ENCODE measurements at regions not wholly inside any gene's neighbourhood (a gene's known extent, or its start where the extent isn't known, plus 50 kb on each side); places are given as distances from the start of the nearest gene placed in this dataset.

DNA sequence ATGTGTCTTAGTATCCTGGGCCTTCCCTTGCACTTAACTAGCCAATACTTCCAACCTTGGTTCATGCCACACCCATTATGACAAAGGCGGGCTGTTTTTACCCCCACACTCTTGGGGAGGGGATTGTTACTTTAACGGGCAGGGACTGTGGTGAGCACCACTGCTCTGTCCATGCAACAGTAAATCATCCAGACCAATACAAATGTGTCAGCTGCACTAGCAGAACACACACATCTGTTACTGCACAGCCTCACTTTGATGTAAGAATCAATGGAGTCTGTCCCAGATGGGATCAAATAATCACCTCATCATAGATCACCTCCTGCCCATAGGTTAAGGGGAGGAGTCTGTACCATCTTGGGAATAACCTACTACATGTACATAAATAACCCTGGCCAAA, 58.1 kb downstream of the NPAP1 start:
- H4K20me1 ChIP-seq (ENCODE audit: insufficient read depth): no peaks in the 10 kb centered on the region
- WGBS, 2 experiments (ENCODE audit: low coverage in 1 of 2, low lambda C conversion rate in 2 of 2, missing lambda C conversion rate in 2 of 2): 13 to 17% methylated on average over 2 of the region's 2 CpGs
- no peak overlapping the region for H3K4me3 ChIP-seq
- H2AFZ ChIP-seq: no peak overlapping the region
- H3K9me3 ChIP-seq (ENCODE audit: low read depth): no peaks in the 10 kb centered on the region
- no peaks in the 10 kb centered on the region for H3K36me3 ChIP-seq (ENCODE audit: low read depth)
- no peaks in the 10 kb centered on the region for H3K27me3 ChIP-seq (replicated peaks; ENCODE audit: insufficient read depth)
- no peaks in the 10 kb centered on the region for H3K79me2 ChIP-seq (ENCODE audit: insufficient read depth)
- no peaks in the 10 kb centered on the region for H3F3A ChIP-seq (ENCODE audit: insufficient read depth)
- H3K9ac ChIP-seq: no peak overlapping the region
- in situ Hi-C loops (cut with MboI): no loop called here
- no peak for DNase-seq
- H3K9me2 ChIP-seq (ENCODE audit: insufficient read depth): no peaks in the 10 kb centered on the region
- no peaks in the 10 kb centered on the region for H3K4me1 ChIP-seq (ENCODE audit: insufficient read depth)
- H3K4me2 ChIP-seq (ENCODE audit: unreplicated experiment): no peak overlapping the region
- no peak for TF ChIP-seq EZH2 (IDR thresholded peaks at IDR 0.05; ENCODE audit: insufficient read depth, poor library complexity, severe bottlenecking)
- no peak for TF ChIP-seq EZH2phosphoT487 (IDR thresholded peaks at IDR 0.05; ENCODE audit: insufficient read depth, low read depth)
- no peak overlapping the region for H3K27ac ChIP-seq

DNA sequence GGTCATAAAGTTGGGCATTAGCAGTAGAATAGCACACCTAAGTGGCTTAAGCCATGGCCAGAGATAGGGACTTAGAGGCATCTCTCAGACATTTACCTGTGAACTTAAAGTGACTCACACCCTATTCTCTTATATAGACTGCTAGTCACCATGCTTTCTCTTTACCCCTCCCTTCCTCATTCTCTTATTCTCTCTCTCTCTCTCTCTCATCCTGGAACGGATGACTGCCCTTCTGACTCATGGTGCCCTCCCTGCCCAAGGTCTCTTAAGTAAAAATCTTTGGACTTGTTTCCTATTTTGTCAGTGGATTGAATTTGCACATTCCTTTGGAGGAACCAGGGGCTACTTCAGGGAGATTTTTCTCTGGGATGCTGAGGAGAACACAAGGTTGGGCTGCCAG, 58.8 kb downstream of the NPAP1 start:
- no peak for DNase-seq
- H3K79me2 ChIP-seq (ENCODE audit: insufficient read depth): no peaks in the 10 kb centered on the region
- H3K4me2 ChIP-seq (ENCODE audit: unreplicated experiment): no peak overlapping the region
- no peak overlapping the region for H2AFZ ChIP-seq
- 0 to 7% methylated on average over 1 of the region's 1 CpG for WGBS, 2 experiments (ENCODE audit: low coverage in 1 of 2, low lambda C conversion rate in 2 of 2, missing lambda C conversion rate in 2 of 2)
- no peak overlapping the region for H3K9ac ChIP-seq
- no peaks in the 10 kb centered on the region for H3K9me3 ChIP-seq (ENCODE audit: low read depth)
- no peak overlapping the region for H3K27ac ChIP-seq
- no peaks in the 10 kb centered on the region for H3K9me2 ChIP-seq (ENCODE audit: insufficient read depth)
- H3K4me1 ChIP-seq (ENCODE audit: insufficient read depth): no peaks in the 10 kb centered on the region
- no peak for TF ChIP-seq EZH2 (IDR thresholded peaks at IDR 0.05; ENCODE audit: insufficient read depth, poor library complexity, severe bottlenecking)
- no peak for TF ChIP-seq EZH2phosphoT487 (IDR thresholded peaks at IDR 0.05; ENCODE audit: insufficient read depth, low read depth)
- no peak overlapping the region for H3K4me3 ChIP-seq
- no peaks in the 10 kb centered on the region for H3F3A ChIP-seq (ENCODE audit: insufficient read depth)
- H3K36me3 ChIP-seq (ENCODE audit: low read depth): no peaks in the 10 kb centered on the region
- in situ Hi-C loops (cut with MboI): no loop called here
- H4K20me1 ChIP-seq (ENCODE audit: insufficient read depth): no peaks in the 10 kb centered on the region
- no peaks in the 10 kb centered on the region for H3K27me3 ChIP-seq (replicated peaks; ENCODE audit: insufficient read depth)

DNA sequence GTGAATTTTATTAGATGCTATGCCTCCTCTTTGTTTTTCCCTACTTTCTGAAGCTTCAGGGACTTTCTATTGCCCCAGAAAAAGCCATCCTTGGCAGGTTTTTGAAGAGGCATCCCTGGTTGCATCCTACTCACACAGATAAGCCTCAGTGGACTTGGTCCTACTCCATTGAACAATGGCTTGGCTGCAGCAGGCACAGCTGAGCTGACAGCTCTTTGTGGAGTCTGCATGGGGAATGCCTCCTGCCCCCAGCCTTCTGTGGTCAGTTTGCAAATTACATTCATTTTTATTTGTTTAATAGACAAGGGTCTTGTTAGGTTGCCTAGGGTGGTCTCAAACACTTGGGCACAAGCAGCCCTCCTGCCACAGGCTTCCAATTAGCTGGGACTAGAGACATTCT, 69.7 kb downstream of the NPAP1 start:
- H4K20me1 ChIP-seq (ENCODE audit: insufficient read depth): no peaks in the 10 kb centered on the region

DNA sequence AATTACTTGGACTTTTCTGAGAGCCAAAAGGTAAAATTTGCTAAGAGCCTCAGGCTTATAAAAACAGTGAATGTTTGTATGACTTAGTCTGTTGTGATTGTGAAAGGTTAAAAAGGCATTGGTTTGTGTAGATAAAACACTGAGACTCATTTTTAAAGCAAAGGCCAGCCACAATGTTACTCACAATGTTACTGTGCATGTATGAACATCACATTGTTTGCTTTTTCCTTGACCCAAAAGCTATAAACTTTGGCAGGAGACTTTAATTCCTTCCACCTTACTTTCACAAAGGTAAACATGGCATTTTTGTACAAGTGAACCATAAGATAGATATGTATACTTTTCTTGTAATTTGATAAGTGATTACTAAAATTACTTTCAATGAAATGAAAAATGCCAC, 70.5 kb downstream of the NPAP1 start:
- H3K36me3 ChIP-seq (ENCODE audit: low read depth): no peaks in the 10 kb centered on the region
- H3K27me3 ChIP-seq (replicated peaks; ENCODE audit: insufficient read depth): no peaks in the 10 kb centered on the region
- H2AFZ ChIP-seq: no peak overlapping the region
- H3K27ac ChIP-seq: no peak overlapping the region
- no peaks in the 10 kb centered on the region for H3K4me1 ChIP-seq (ENCODE audit: insufficient read depth)
- TF ChIP-seq EZH2 (IDR thresholded peaks at IDR 0.05; ENCODE audit: insufficient read depth, poor library complexity, severe bottlenecking) (no peak), EZH2phosphoT487 (IDR thresholded peaks at IDR 0.05; ENCODE audit: insufficient read depth, low read depth) (no peak)
- no peaks in the 10 kb centered on the region for H3K79me2 ChIP-seq (ENCODE audit: insufficient read depth)
- no peaks in the 10 kb centered on the region for H3K9me3 ChIP-seq (ENCODE audit: low read depth)
- no peak overlapping the region for H3K4me3 ChIP-seq
- DNase-seq: no peak
- H3K9me2 ChIP-seq (ENCODE audit: insufficient read depth): no peaks in the 10 kb centered on the region
- no peak overlapping the region for H3K4me2 ChIP-seq (ENCODE audit: unreplicated experiment)
- no peaks in the 10 kb centered on the region for H3F3A ChIP-seq (ENCODE audit: insufficient read depth)
- in situ Hi-C loops (cut with MboI): no loop called here
- H3K9ac ChIP-seq: no peak overlapping the region
- no peaks in the 10 kb centered on the region for H4K20me1 ChIP-seq (ENCODE audit: insufficient read depth)

More for the DNA sequence above, 69.7 kb downstream of the NPAP1 start:
- no peak overlapping the region for H3K4me3 ChIP-seq
- H3K9me2 ChIP-seq (ENCODE audit: insufficient read depth): no peaks in the 10 kb centered on the region
- no peaks in the 10 kb centered on the region for H3K4me1 ChIP-seq (ENCODE audit: insufficient read depth)
- no peaks in the 10 kb centered on the region for H3F3A ChIP-seq (ENCODE audit: insufficient read depth)
- H3K79me2 ChIP-seq (ENCODE audit: insufficient read depth): no peaks in the 10 kb centered on the region
- no peak overlapping the region for H3K4me2 ChIP-seq (ENCODE audit: unreplicated experiment)
- no peak overlapping the region for H3K27ac ChIP-seq
- in situ Hi-C loops (cut with MboI): no loop called here
- no peaks in the 10 kb centered on the region for H3K9me3 ChIP-seq (ENCODE audit: low read depth)
- no peaks in the 10 kb centered on the region for H3K27me3 ChIP-seq (replicated peaks; ENCODE audit: insufficient read depth)
- DNase-seq: no peak
- H3K36me3 ChIP-seq (ENCODE audit: low read depth): no peaks in the 10 kb centered on the region
- H3K9ac ChIP-seq: no peak overlapping the region
- TF ChIP-seq EZH2 (IDR thresholded peaks at IDR 0.05; ENCODE audit: insufficient read depth, poor library complexity, severe bottlenecking): no peak
- no peak for TF ChIP-seq EZH2phosphoT487 (IDR thresholded peaks at IDR 0.05; ENCODE audit: insufficient read depth, low read depth)
- H2AFZ ChIP-seq: no peak overlapping the region

DNA sequence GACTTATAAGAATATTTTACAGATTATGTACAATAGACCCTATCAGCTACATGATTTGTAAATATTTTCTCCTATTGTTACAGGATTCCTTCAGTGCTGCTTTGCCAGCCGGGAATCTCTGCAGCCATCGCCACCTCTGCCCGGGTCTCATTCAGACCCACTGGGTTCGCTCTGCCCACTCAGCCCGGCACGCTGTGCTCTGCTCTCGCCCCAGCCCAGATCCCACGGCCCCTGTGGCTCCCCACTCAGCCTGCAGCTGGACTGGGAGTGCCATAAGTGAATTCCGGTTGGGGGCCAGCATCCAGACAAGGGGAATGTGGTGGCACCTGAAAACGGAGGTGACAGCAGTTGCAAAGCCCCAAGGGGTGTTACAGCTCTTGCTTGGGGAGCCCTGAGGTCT, 71.8 kb downstream of the NPAP1 start:
- TF ChIP-seq EZH2phosphoT487 (IDR thresholded peaks at IDR 0.05; ENCODE audit: insufficient read depth, low read depth) (no peak), EZH2 (IDR thresholded peaks at IDR 0.05; ENCODE audit: insufficient read depth, poor library complexity, severe bottlenecking) (no peak)
- in situ Hi-C loops (cut with MboI): no loop called here
- Histone ChIP-seq H3K4me1 (ENCODE audit: insufficient read depth) (no peaks in the 10 kb centered on the region), H3K36me3 (ENCODE audit: low read depth) (no peaks in the 10 kb centered on the region), H3K4me3 (no peak overlapping the region), H3K27ac (no peak overlapping the region), H3F3A (ENCODE audit: insufficient read depth) (no peaks in the 10 kb centered on the region), H3K9me2 (ENCODE audit: insufficient read depth) (no peaks in the 10 kb centered on the region), H3K79me2 (ENCODE audit: insufficient read depth) (no peaks in the 10 kb centered on the region), H3K4me2 (ENCODE audit: unreplicated experiment) (no peak overlapping the region), H3K9ac (no peak overlapping the region), H4K20me1 (ENCODE audit: insufficient read depth) (no peaks in the 10 kb centered on the region), H3K9me3 (ENCODE audit: low read depth) (no peaks in the 10 kb centered on the region), H3K27me3 (replicated peaks; ENCODE audit: insufficient read depth) (no peaks in the 10 kb centered on the region), H2AFZ (no peak overlapping the region)
- DNase-seq: no peak
- 30 to 36% methylated on average over 10 of the region's 10 CpGs for WGBS, 2 experiments (ENCODE audit: low coverage in 1 of 2, low lambda C conversion rate in 2 of 2, missing lambda C conversion rate in 2 of 2)

Data from GM23248 (cell line).